ENCODE measurements at regions not wholly inside any gene's neighbourhood (a gene's known extent, or its start where the extent isn't known, plus 50 kb on each side); places are given as distances from the start of the nearest gene placed in this dataset.

- TF ChIP-seq CTCF (IDR thresholded peaks at IDR 0.05; ENCODE audit: low read depth, low read length): no peak
- DNase-seq (ENCODE audit: extremely low read depth, low read depth): no peak
These were observed 983.7 kb upstream of the PABPC4L start for GRCh38 chr4:135185256-135185655.

GRCh38 chr4:135184715-135185114 is 983.1 kb upstream of the PABPC4L start:
- no peak for TF ChIP-seq CTCF (IDR thresholded peaks at IDR 0.05; ENCODE audit: low read depth, low read length)
- no peak for DNase-seq (ENCODE audit: extremely low read depth, low read depth)

- no peak for DNase-seq (ENCODE audit: extremely low read depth, low read depth)
- TF ChIP-seq CTCF (IDR thresholded peaks at IDR 0.05; ENCODE audit: low read depth, low read length): no peak
These were observed 975.7 kb upstream of the PABPC4L start for GRCh38 chr4:135177321-135177720.

- TF ChIP-seq CTCF (IDR thresholded peaks at IDR 0.05; ENCODE audit: low read depth, low read length): no peak
- DNase-seq (ENCODE audit: extremely low read depth, low read depth): no peak
These were observed 965.1 kb upstream of the PABPC4L start for GRCh38 chr4:135166661-135167060.

- no peak for TF ChIP-seq CTCF (IDR thresholded peaks at IDR 0.05; ENCODE audit: low read depth, low read length)
- no peak for DNase-seq (ENCODE audit: extremely low read depth, low read depth)
These were observed 963.0 kb upstream of the PABPC4L start for GRCh38 chr4:135164601-135165000.

GRCh38 chr4:135144498-135144897 is 942.9 kb upstream of the PABPC4L start:
- DNase-seq (ENCODE audit: extremely low read depth, low read depth): no peak
- no peak for TF ChIP-seq CTCF (IDR thresholded peaks at IDR 0.05; ENCODE audit: low read depth, low read length)

GRCh38 chr4:135124196-135124595 is 922.6 kb upstream of the PABPC4L start:
- no peak for TF ChIP-seq CTCF (IDR thresholded peaks at IDR 0.05; ENCODE audit: low read depth, low read length)
- DNase-seq (ENCODE audit: extremely low read depth, low read depth): no peak

Measured in AG09319 (cell line).